ENCODE measurements at regions not wholly inside any gene's neighbourhood (a gene's known extent, or its start where the extent isn't known, plus 50 kb on each side); places are given as distances from the start of the nearest gene placed in this dataset.

GRCh38 chr3:187949093-187949820 is 204.0 kb upstream of the BCL6 start:
- RAD21 ChIA-PET (ENCODE audit: unreplicated experiment): interaction anchor here (0.9 to 1.1 kb wide), 2 partner anchors 10 to 199 kb away, joined by 3 read pairs; no protein-coding TSS in a partner anchor
- Histone ChIP-seq H3K9me3 (replicated peaks; ENCODE audit: control insufficient read depth, insufficient read depth, low read length) (no peaks in the 10 kb centered on the region; the same call in 2 of the 3 replicates), H3K4me2 (ENCODE audit: control insufficient read depth, insufficient read depth) (no peak overlapping the region), H3K79me2 (ENCODE audit: control insufficient read depth, insufficient read depth, low read length) (no peaks in the 10 kb centered on the region), H3K4me3 (no peak overlapping the region), H3K27me3 (replicated peaks in 1 of 2; ENCODE audit: control insufficient read depth in 2 of 2, insufficient read depth in 2 of 2, low read length in 1 of 2) (peaks cover 14 to 18% of the 10 kb centered on the region in 2 experiments; a peak in 3 of 4 replicates), H3K27ac (ENCODE audit: control insufficient read depth, insufficient read depth) (no peak overlapping the region), H4K20me1 (ENCODE audit: control insufficient read depth, insufficient read depth) (no peaks in the 10 kb centered on the region), H3K4me1 (ENCODE audit: control insufficient read depth, insufficient read depth, low read length) (no peaks in the 10 kb centered on the region), H3K36me3 (ENCODE audit: control insufficient read depth in 2 of 2, insufficient read depth in 2 of 2, low read length in 1 of 2) (no peaks in the 10 kb centered on the region), H2AFZ (ENCODE audit: control insufficient read depth, low read depth, low read length) (no peak overlapping the region), H3K9ac (ENCODE audit: control insufficient read depth, insufficient read depth, low read length) (no peak overlapping the region)
- FAIRE-seq (no peak), ATAC-seq (no peak), DNase-seq (ENCODE audit: low read depth, low spot score) (no peak)
- POLR2A ChIA-PET: interaction anchor here (0.6 kb wide), 1 partner anchor 12 kb away, joined by 5 read pairs; no protein-coding TSS in a partner anchor
- in situ Hi-C loops (cut with MboI): no loop called here
- 33% methylated on average over 4 of the region's 4 CpGs for WGBS (ENCODE audit: insufficient coverage, insufficient replicate concordance, low lambda C conversion rate, missing lambda C conversion rate)
- BruUV-seq (replicated peaks): no TSS peak
- no peak for TF ChIP-seq IKZF1 (conservative IDR thresholded peaks at IDR 0.05)
- no peak for TF ChIP-seq EED (IDR thresholded peaks at IDR 0.05; ENCODE audit: low read depth)
- no peak for TF ChIP-seq ZBTB40 (IDR thresholded peaks at IDR 0.05; ENCODE audit: borderline replicate concordance)
- no peak for TF ChIP-seq MYC (IDR thresholded peaks at IDR 0.05; ENCODE audit: insufficient read depth, insufficient read length, insufficient replicate concordance, low read length, severe bottlenecking)
- no peak for TF ChIP-seq NFYB (IDR thresholded peaks at IDR 0.05; ENCODE audit: insufficient read depth, low read depth, low read length)
- TF ChIP-seq CEBPB (IDR thresholded peaks at IDR 0.05; ENCODE audit: borderline replicate concordance in 1 of 2, low read depth in 2 of 2, low read length in 2 of 2): no peak
- no peak for TF ChIP-seq FOS (IDR thresholded peaks at IDR 0.05; ENCODE audit: borderline replicate concordance, extremely low read depth, insufficient read length)
- no peak for TF ChIP-seq SMAD5 (IDR thresholded peaks at IDR 0.05; ENCODE audit: low read depth)
- TF ChIP-seq PAX5 (IDR thresholded peaks at IDR 0.05; ENCODE audit: borderline replicate concordance, low read depth, low read length): no peak
- TF ChIP-seq ZNF217 (IDR thresholded peaks at IDR 0.05): no peak
- no peak for TF ChIP-seq RCOR1 (conservative IDR thresholded peaks at IDR 0.05; ENCODE audit: low read depth, low read length)
- TF ChIP-seq FOXK2 (IDR thresholded peaks at IDR 0.05): no peak
- SMC1A ChIA-PET (ENCODE audit: uncharacterized antibody, unreplicated experiment): interaction anchor here (0.7 to 1.0 kb wide), 2 partner anchors 36 to 60 kb away, joined by 3 to 4 read pairs; no protein-coding TSS in a partner anchor
- intact Hi-C loops (cut with micrococcal nuclease; ENCODE audit: unreplicated experiment): no loop called here
- CTCF ChIA-PET: interaction anchor here (0.8 to 0.9 kb wide), 2 partner anchors 9 to 18 kb away, joined by 3 to 4 read pairs; no protein-coding TSS in a partner anchor
